K562 (cell line): ENCODE measurements at regions not wholly inside any gene's neighbourhood (a gene's known extent, or its start where the extent isn't known, plus 50 kb on each side); places are given as distances from the start of the nearest gene placed in this dataset.

Source experiments
- CBX3 ChIP-seq, 2 experiments: IDR thresholded peaks; 1 replicate in 1 of 2; 2 replicates in 1 of 2; pipeline ENCODE4 v1.6.1; 2012; ENCODE audit warnings: inconsistent platforms in 2 of 2, low read length in 2 of 2, borderline replicate concordance in 1 of 2, control low read depth in 1 of 2
- CEBPZ ChIP-seq: fragments of 150-350 bp; IDR thresholded peaks from 2 replicates; pipeline ENCODE4 v1.6.1; 2014; ENCODE audit warnings: low read depth, mild to moderate bottlenecking, low read length, borderline replicate concordance
- EP400 ChIP-seq: fragments of 450-650 bp; IDR thresholded peaks from 2 replicates; pipeline ENCODE4 v1.6.1; 2017; ENCODE audit warnings: antibody characterized with exemption, mild to moderate bottlenecking, moderate library complexity
- POLR2A ChIP-seq: fragments of 450-650 bp; conservative IDR thresholded peaks from 2 replicates; pipeline ENCODE4 v1.6.1; 2016
- RAD21 ChIP-seq, 2 experiments: fragments of 250-450 bp in 1 of 2; fragments of 450-650 bp in 1 of 2; sonication (Bioruptor Pico) in 1 of 2; formaldehyde crosslinking in 1 of 2; IDR thresholded peaks in 1 of 2; conservative IDR thresholded peaks in 1 of 2; 2 replicates each; pipeline versions ENCODE4 v1.4.0 to v1.8.0; 2020 to 2022; ENCODE audit warnings: mild to moderate bottlenecking in 2 of 2, moderate library complexity in 1 of 2
- RFX5 ChIP-seq: IDR thresholded peaks from 2 replicates; pipeline ENCODE4 v1.6.1; 2011; ENCODE audit warnings: low read depth, mild to moderate bottlenecking, improper control_type of control experiment, low read length
- ZNF12 ChIP-seq: sonication (generic); formaldehyde crosslinking; IDR thresholded peaks from 2 replicates; pipeline ENCODE4 v1.4.0; 2020; ENCODE audit warnings: mild to moderate bottlenecking, missing genetic modification reagents
- ZNF274 ChIP-seq: IDR thresholded peaks from 2 replicates; pipeline ENCODE4 v1.6.1; 2011; ENCODE audit warnings: low read depth, mild to moderate bottlenecking, low read length, moderate library complexity, borderline replicate concordance
- ZNF316 ChIP-seq: fragments of 450-650 bp; IDR thresholded peaks from 2 replicates; pipeline ENCODE4 v1.6.1; 2016
- TF ChIP-seq, protein P1 (sequence below): fragments of 450-650 bp; formaldehyde crosslinking; IDR thresholded peaks from 2 replicates; pipeline ENCODE4 v1.4.0; 2022; ENCODE audit warnings: missing genetic modification characterization

DNA sequence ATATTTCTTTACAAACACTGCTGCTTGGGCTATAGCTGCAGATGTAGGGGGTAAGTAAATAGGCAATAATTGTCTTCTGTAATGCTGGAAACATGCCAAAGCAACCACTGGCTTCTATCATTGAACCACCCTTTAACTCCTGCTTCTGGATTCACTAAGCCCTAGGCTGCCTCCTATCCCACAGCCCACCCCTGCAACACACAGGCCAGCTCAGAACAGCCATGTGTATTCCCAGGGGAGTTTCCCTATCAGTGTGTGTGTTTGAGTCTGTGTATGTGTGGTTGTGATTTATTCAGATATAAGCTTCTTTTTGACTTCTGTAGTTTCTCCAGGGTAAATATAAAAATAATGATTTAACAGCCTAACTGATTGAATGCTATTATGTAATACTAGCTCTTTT lies 291.3 kb downstream of the PCDH10 start:
- no peak for TF ChIP-seq ZNF12 (CRISPR knock-in tag)
- TF ChIP-seq RAD21 (CRISPR knock-in tag; conservative IDR thresholded peaks at IDR 0.05 in 1 of 2, IDR thresholded peaks at IDR 0.05 in 1 of 2) = no peak
- no peak for TF ChIP-seq ZNF274
- no peak for TF ChIP-seq EP400
- no peak for TF ChIP-seq CBX3 (IDR thresholded peaks at IDR 0.05; ENCODE audit: borderline replicate concordance in 1 of 2, low read length in 2 of 2)
- TF ChIP-seq RFX5 = no peak
- TF ChIP-seq, protein P1, sequence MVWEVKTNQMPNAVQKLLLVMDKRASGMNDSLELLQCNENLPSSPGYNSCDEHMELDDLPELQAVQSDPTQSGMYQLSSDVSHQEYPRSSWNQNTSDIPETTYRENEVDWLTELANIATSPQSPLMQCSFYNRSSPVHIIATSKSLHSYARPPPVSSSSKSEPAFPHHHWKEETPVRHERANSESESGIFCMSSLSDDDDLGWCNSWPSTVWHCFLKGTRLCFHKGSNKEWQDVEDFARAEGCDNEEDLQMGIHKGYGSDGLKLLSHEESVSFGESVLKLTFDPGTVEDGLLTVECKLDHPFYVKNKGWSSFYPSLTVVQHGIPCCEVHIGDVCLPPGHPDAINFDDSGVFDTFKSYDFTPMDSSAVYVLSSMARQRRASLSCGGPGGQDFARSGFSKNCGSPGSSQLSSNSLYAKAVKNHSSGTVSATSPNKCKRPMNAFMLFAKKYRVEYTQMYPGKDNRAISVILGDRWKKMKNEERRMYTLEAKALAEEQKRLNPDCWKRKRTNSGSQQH (CRISPR knock-in tag) = no peak
- no peak for TF ChIP-seq POLR2A
- TF ChIP-seq CEBPZ = no peak
- no peak for TF ChIP-seq ZNF316
